DOHH2 (cell line): ENCODE measurements at regions not wholly inside any gene's neighbourhood (a gene's known extent, or its start where the extent isn't known, plus 50 kb on each side); places are given as distances from the start of the nearest gene placed in this dataset.

ENCODE experiments used
- H3F3A ChIP-seq: fragments of 200-600 bp; sonication (generic), shearing (Covaris generic); 2 replicates; pipeline ENCODE4 v1.6.0; 2016; ENCODE audit warnings: antibody characterized with exemption, mild to moderate bottlenecking; ENCODE audit not compliant: control insufficient read depth, insufficient read depth
- H3K27ac ChIP-seq: fragments of 200-600 bp; sonication (generic); 2 replicates; pipeline ENCODE4 v1.5.1; 2014; ENCODE audit warnings: low read depth, mild to moderate bottlenecking, low read length, moderate library complexity
- H3K27me3 ChIP-seq: fragments of 200-600 bp; sonication (generic); 2 replicates; pipeline ENCODE4 v1.6.1; 2014; ENCODE audit warnings: mild to moderate bottlenecking, low read length, mixed read lengths; ENCODE audit not compliant: control insufficient read depth
- H3K36me3 ChIP-seq: fragments of 200-600 bp; sonication (generic); 2 replicates; pipeline ENCODE4 v1.6.1; 2014; ENCODE audit warnings: mild to moderate bottlenecking, low read length, moderate library complexity, mixed read lengths; ENCODE audit not compliant: control insufficient read depth
- H3K4me1 ChIP-seq: fragments of 200-600 bp; sonication (generic); 2 replicates; pipeline ENCODE4 v1.6.1; 2014; ENCODE audit warnings: mild to moderate bottlenecking, low read length, mixed read lengths; ENCODE audit not compliant: control insufficient read depth
- H3K4me2 ChIP-seq: fragments of 200-600 bp; sonication (generic); 2 replicates; pipeline ENCODE4 v1.6.0; 2014; ENCODE audit warnings: mild to moderate bottlenecking, low read length, moderate library complexity
- H3K4me3 ChIP-seq: fragments of 200-600 bp; sonication (generic); 2 replicates; pipeline ENCODE4 v1.5.1; 2014; ENCODE audit warnings: mild to moderate bottlenecking, low read length, mixed read lengths
- H3K79me2 ChIP-seq: fragments of 200-600 bp; sonication (generic); 2 replicates; pipeline ENCODE4 v1.6.1; 2014; ENCODE audit warnings: mild to moderate bottlenecking, low read length, mixed read lengths; ENCODE audit not compliant: control insufficient read depth
- H3K9me2 ChIP-seq: fragments of 200-600 bp; sonication (generic); replicated peaks from 2 replicates; pipeline ENCODE4 v1.6.1; 2014; ENCODE audit warnings: mild to moderate bottlenecking, low read length, mixed read lengths; ENCODE audit not compliant: control insufficient read depth
- H3K9me3 ChIP-seq: fragments of 200-600 bp; sonication (generic); 2 replicates; pipeline ENCODE4 v1.6.1; 2014; ENCODE audit warnings: antibody characterized with exemption, low read length, mixed read lengths; ENCODE audit not compliant: control insufficient read depth, insufficient read depth
- H4K20me1 ChIP-seq: fragments of 200-600 bp; sonication (generic); 2 replicates; pipeline ENCODE4 v1.6.0; 2014; ENCODE audit warnings: low read depth, mild to moderate bottlenecking, antibody characterized with exemption, low read length, moderate library complexity; ENCODE audit not compliant: control insufficient read depth, insufficient read depth
- EZH2phosphoT487 ChIP-seq: fragments of 200-600 bp; sonication (generic); IDR thresholded peaks from 2 replicates; pipeline ENCODE4 v1.6.1; 2017; ENCODE audit warnings: borderline replicate concordance, mild to moderate bottlenecking, antibody characterized with exemption, low read length, moderate library complexity, mixed read lengths
- TF ChIP-seq, protein P1 (sequence below): fragments of 200-600 bp; sonication (generic); IDR thresholded peaks from one replicate; pipeline ENCODE4 v1.5.1; 2014; ENCODE audit warnings: antibody characterized with exemption, mild to moderate bottlenecking, low read depth, low read length; ENCODE audit not compliant: poor library complexity, severe bottlenecking

DNA sequence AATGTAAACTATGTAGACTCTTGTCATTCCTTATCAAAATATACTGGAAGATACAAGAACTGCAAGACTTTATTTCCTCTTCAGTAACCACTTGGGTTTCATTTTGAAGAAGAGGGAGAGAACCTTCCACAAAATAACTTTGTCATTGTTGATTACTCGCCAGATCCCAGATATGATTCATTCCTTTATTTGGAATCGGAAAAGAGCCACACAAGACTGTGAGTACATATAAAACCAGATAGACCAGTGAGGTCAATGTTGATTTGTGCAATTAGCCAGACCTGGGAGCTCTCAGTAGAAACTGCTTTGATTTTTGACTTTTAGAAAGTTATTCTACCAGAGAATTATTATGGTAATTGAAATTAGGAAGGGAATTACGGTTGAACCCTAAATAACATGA, 146.1 kb downstream of the TMEM167A start:
- H3K27ac ChIP-seq: no peak overlapping the region
- H4K20me1 ChIP-seq: no peaks in the 10 kb centered on the region
- no peak for TF ChIP-seq EZH2phosphoT487
- TF ChIP-seq, protein P1, sequence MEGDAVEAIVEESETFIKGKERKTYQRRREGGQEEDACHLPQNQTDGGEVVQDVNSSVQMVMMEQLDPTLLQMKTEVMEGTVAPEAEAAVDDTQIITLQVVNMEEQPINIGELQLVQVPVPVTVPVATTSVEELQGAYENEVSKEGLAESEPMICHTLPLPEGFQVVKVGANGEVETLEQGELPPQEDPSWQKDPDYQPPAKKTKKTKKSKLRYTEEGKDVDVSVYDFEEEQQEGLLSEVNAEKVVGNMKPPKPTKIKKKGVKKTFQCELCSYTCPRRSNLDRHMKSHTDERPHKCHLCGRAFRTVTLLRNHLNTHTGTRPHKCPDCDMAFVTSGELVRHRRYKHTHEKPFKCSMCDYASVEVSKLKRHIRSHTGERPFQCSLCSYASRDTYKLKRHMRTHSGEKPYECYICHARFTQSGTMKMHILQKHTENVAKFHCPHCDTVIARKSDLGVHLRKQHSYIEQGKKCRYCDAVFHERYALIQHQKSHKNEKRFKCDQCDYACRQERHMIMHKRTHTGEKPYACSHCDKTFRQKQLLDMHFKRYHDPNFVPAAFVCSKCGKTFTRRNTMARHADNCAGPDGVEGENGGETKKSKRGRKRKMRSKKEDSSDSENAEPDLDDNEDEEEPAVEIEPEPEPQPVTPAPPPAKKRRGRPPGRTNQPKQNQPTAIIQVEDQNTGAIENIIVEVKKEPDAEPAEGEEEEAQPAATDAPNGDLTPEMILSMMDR: no peak
- no peaks in the 10 kb centered on the region for H3K9me2 ChIP-seq
- H3F3A ChIP-seq: no peaks in the 10 kb centered on the region
- no peak overlapping the region for H3K4me3 ChIP-seq
- H3K4me2 ChIP-seq: no peak overlapping the region
- no peaks in the 10 kb centered on the region for H3K36me3 ChIP-seq
- H3K4me1 ChIP-seq: no peaks in the 10 kb centered on the region
- no peaks in the 10 kb centered on the region for H3K79me2 ChIP-seq
- H3K27me3 ChIP-seq: no peaks in the 10 kb centered on the region
- no peaks in the 10 kb centered on the region for H3K9me3 ChIP-seq

DNA sequence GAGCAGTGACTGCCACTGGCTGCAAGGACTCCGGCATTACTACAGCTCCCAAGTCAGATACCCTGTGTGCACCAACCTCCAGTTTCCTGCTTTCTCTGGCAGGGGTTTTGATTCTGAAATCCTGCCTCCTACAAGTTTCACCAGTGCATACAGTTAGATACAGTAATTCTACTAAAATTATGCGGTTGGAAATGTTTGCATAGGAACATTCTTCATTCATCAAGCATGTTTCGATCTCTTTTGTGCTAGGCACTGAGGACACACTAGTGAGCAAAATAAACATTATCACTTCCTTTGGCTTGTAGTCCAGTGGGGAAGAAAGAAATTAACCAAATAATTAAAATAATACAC, 152.2 kb downstream of the TMEM167A start:
- H3K9me2 ChIP-seq: no peaks in the 10 kb centered on the region
- H3K27me3 ChIP-seq: no peaks in the 10 kb centered on the region
- H3K4me1 ChIP-seq: no peaks in the 10 kb centered on the region
- TF ChIP-seq, protein P1: no peak
- TF ChIP-seq EZH2phosphoT487: no peak
- no peaks in the 10 kb centered on the region for H3F3A ChIP-seq
- H3K9me3 ChIP-seq: no peaks in the 10 kb centered on the region
- H3K4me2 ChIP-seq: no peak overlapping the region
- H4K20me1 ChIP-seq: no peaks in the 10 kb centered on the region
- no peaks in the 10 kb centered on the region for H3K36me3 ChIP-seq
- no peak overlapping the region for H3K4me3 ChIP-seq
- no peak overlapping the region for H3K27ac ChIP-seq
- H3K79me2 ChIP-seq: no peaks in the 10 kb centered on the region

DNA sequence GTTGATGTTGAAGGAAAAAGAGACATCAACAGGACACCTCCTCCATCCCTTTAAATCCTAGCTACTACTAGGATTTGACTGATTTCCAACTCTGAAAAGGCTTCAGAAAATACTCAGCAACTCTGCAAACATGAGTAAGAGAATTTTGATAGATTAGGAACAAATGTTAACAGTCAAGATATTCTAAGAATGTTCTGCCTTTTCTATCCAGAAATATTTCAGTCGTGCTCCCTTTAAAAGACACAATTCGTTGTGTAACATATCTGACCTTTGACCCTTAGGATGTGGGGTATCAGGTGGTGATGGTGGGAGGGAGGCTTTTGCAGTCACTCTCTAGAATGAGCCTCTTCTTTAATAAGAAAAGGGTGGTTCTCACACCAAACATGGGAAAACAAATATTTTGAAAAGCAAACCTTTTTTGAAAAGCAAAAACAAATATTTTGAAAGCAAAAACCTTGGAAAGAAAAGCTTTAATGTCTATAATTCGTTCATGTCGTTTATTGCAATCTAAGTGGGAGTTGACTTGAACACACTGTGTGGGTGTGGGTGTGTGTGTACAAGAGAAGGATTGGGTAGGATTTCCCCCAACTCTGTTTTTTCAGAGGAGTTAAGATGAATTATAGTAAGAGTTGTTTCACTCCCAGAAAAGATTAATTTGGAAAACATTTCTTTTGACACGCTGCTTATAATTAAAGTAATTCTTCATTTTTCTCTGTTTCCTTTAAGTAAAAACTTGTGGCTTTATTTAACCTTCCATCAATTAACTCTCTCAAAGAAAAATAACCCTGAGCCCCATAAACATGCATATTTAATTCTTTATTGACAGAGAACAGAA, 152.8 kb downstream of the TMEM167A start:
- H3K79me2 ChIP-seq: no peaks in the 10 kb centered on the region
- no peaks in the 10 kb centered on the region for H3K27me3 ChIP-seq
- H3K9me2 ChIP-seq: no peaks in the 10 kb centered on the region

More for the DNA sequence above, 152.8 kb downstream of the TMEM167A start:
- Histone ChIP-seq H3K4me2 (no peak overlapping the region), H3K27ac (no peak overlapping the region), H3K9me3 (no peaks in the 10 kb centered on the region), H3K4me1 (no peaks in the 10 kb centered on the region), H4K20me1 (no peaks in the 10 kb centered on the region), H3K36me3 (no peaks in the 10 kb centered on the region), H3K4me3 (no peak overlapping the region), H3F3A (no peaks in the 10 kb centered on the region)
- TF ChIP-seq, protein P1: no peak
- TF ChIP-seq EZH2phosphoT487: no peak
